ENCODE measurements at regions not wholly inside any gene's neighbourhood (a gene's known extent, or its start where the extent isn't known, plus 50 kb on each side); places are given as distances from the start of the nearest gene placed in this dataset.
A peak's percentile ranks its signal among the peaks of the same experiment; 100 is the strongest.

GRCh38 chr4:15368856-15369255 lies 59.0 kb upstream of the C1QTNF7 start:
- no peak overlapping the region for H3K4me3 ChIP-seq (ENCODE audit: low read depth, low read length)
- no peaks in the 10 kb centered on the region for H3K27me3 ChIP-seq (ENCODE audit: control insufficient read depth, insufficient read depth, low read length)
- no peak overlapping the region for H3K27ac ChIP-seq (ENCODE audit: low read depth, low read length)
- DNase-seq (ENCODE audit: low read depth in 4 of 6, low spot score in 6 of 6): peak in 1 of 6 donors; percentile 77
- H3K9me3 ChIP-seq (ENCODE audit: control insufficient read depth, insufficient read depth, low read length): no peaks in the 10 kb centered on the region
- no peaks in the 10 kb centered on the region for H3K4me1 ChIP-seq (ENCODE audit: control insufficient read depth, insufficient read depth, low read length)
- no peaks in the 10 kb centered on the region for H3K36me3 ChIP-seq (ENCODE audit: control insufficient read depth, insufficient read depth, low read length)
- WGBS (ENCODE audit: insufficient coverage): 78% methylated on average over 3 of the region's 3 CpGs

GRCh38 chr4:15370296-15370695 lies 57.5 kb upstream of the C1QTNF7 start:
- Histone ChIP-seq H3K4me1 (ENCODE audit: control insufficient read depth, insufficient read depth, low read length) (no peaks in the 10 kb centered on the region), H3K36me3 (ENCODE audit: control insufficient read depth, insufficient read depth, low read length) (no peaks in the 10 kb centered on the region), H3K9me3 (ENCODE audit: control insufficient read depth, insufficient read depth, low read length) (no peaks in the 10 kb centered on the region), H3K27ac (ENCODE audit: low read depth, low read length) (no peak overlapping the region), H3K27me3 (ENCODE audit: control insufficient read depth, insufficient read depth, low read length) (no peaks in the 10 kb centered on the region), H3K4me3 (ENCODE audit: low read depth, low read length) (no peak overlapping the region)
- DNase-seq (ENCODE audit: low read depth in 4 of 6, low spot score in 6 of 6): no peak

- Histone ChIP-seq H3K4me1 (ENCODE audit: control insufficient read depth, insufficient read depth, low read length) (no peaks in the 10 kb centered on the region), H3K27ac (ENCODE audit: low read depth, low read length) (no peak overlapping the region), H3K27me3 (ENCODE audit: control insufficient read depth, insufficient read depth, low read length) (no peaks in the 10 kb centered on the region), H3K4me3 (ENCODE audit: low read depth, low read length) (no peak overlapping the region), H3K36me3 (ENCODE audit: control insufficient read depth, insufficient read depth, low read length) (no peaks in the 10 kb centered on the region), H3K9me3 (ENCODE audit: control insufficient read depth, insufficient read depth, low read length) (no peaks in the 10 kb centered on the region)
- WGBS (ENCODE audit: insufficient coverage): 100% methylated on average over 1 of the region's 3 CpGs
- no peak for DNase-seq (ENCODE audit: low read depth in 4 of 6, low spot score in 6 of 6)
Observed at GRCh38 chr4:15373363-15373762, 54.5 kb upstream of the C1QTNF7 start.

GRCh38 chr4:15374656-15375055 lies 53.2 kb upstream of the C1QTNF7 start:
- Histone ChIP-seq H3K4me1 (ENCODE audit: control insufficient read depth, insufficient read depth, low read length) (no peaks in the 10 kb centered on the region), H3K4me3 (ENCODE audit: low read depth, low read length) (no peak overlapping the region), H3K36me3 (ENCODE audit: control insufficient read depth, insufficient read depth, low read length) (no peaks in the 10 kb centered on the region), H3K9me3 (ENCODE audit: control insufficient read depth, insufficient read depth, low read length) (no peaks in the 10 kb centered on the region), H3K27ac (ENCODE audit: low read depth, low read length) (peak overlapping the region; percentile 25), H3K27me3 (ENCODE audit: control insufficient read depth, insufficient read depth, low read length) (no peaks in the 10 kb centered on the region)
- no CpG with 5 or more reads among the region's 8 CpGs for WGBS (ENCODE audit: insufficient coverage)
- peak in 1 of 6 donors; percentile 38 for DNase-seq (ENCODE audit: low read depth in 4 of 6, low spot score in 6 of 6)

GRCh38 chr4:15375667-15376066 lies 52.2 kb upstream of the C1QTNF7 start:
- no peak for DNase-seq (ENCODE audit: low read depth in 4 of 6, low spot score in 6 of 6)

GRCh38 chr4:15376145-15376544 lies 51.7 kb upstream of the C1QTNF7 start:
- no peak for DNase-seq (ENCODE audit: low read depth in 4 of 6, low spot score in 6 of 6)
- Histone ChIP-seq H3K27me3 (ENCODE audit: control insufficient read depth, insufficient read depth, low read length) (no peaks in the 10 kb centered on the region), H3K27ac (ENCODE audit: low read depth, low read length) (no peak overlapping the region), H3K9me3 (ENCODE audit: control insufficient read depth, insufficient read depth, low read length) (no peaks in the 10 kb centered on the region), H3K4me3 (ENCODE audit: low read depth, low read length) (no peak overlapping the region), H3K4me1 (ENCODE audit: control insufficient read depth, insufficient read depth, low read length) (no peaks in the 10 kb centered on the region), H3K36me3 (ENCODE audit: control insufficient read depth, insufficient read depth, low read length) (no peaks in the 10 kb centered on the region)
- 75% methylated on average over 5 of the region's 5 CpGs for WGBS (ENCODE audit: insufficient coverage)

More at GRCh38 chr4:15375667-15376066, 52.2 kb upstream of the C1QTNF7 start:
- no peaks in the 10 kb centered on the region for H3K9me3 ChIP-seq (ENCODE audit: control insufficient read depth, insufficient read depth, low read length)
- no peaks in the 10 kb centered on the region for H3K36me3 ChIP-seq (ENCODE audit: control insufficient read depth, insufficient read depth, low read length)
- H3K4me1 ChIP-seq (ENCODE audit: control insufficient read depth, insufficient read depth, low read length): no peaks in the 10 kb centered on the region
- H3K27ac ChIP-seq (ENCODE audit: low read depth, low read length): no peak overlapping the region
- no peaks in the 10 kb centered on the region for H3K27me3 ChIP-seq (ENCODE audit: control insufficient read depth, insufficient read depth, low read length)
- no peak overlapping the region for H3K4me3 ChIP-seq (ENCODE audit: low read depth, low read length)
- WGBS (ENCODE audit: insufficient coverage): 86% methylated on average over 1 of the region's 3 CpGs

- H3K4me1 ChIP-seq (ENCODE audit: control insufficient read depth, insufficient read depth, low read length): no peaks in the 10 kb centered on the region
- DNase-seq (ENCODE audit: low read depth in 4 of 6, low spot score in 6 of 6): no peak
- H3K36me3 ChIP-seq (ENCODE audit: control insufficient read depth, insufficient read depth, low read length): no peaks in the 10 kb centered on the region
- no peaks in the 10 kb centered on the region for H3K27me3 ChIP-seq (ENCODE audit: control insufficient read depth, insufficient read depth, low read length)
- WGBS (ENCODE audit: insufficient coverage): 67% methylated on average over 1 of the region's 2 CpGs
- no peak overlapping the region for H3K27ac ChIP-seq (ENCODE audit: low read depth, low read length)
- H3K4me3 ChIP-seq (ENCODE audit: low read depth, low read length): no peak overlapping the region
- no peaks in the 10 kb centered on the region for H3K9me3 ChIP-seq (ENCODE audit: control insufficient read depth, insufficient read depth, low read length)
Observed at GRCh38 chr4:15376594-15376993, 51.2 kb upstream of the C1QTNF7 start.

All from spinal cord (tissue), 9 donors.